Coronary artery (tissue), 2 donors: ENCODE measurements at regions not wholly inside any gene's neighbourhood (a gene's known extent, or its start where the extent isn't known, plus 50 kb on each side); places are given as distances from the start of the nearest gene placed in this dataset.
"Not testable (repeated sequence)": the region's sequence is repeated elsewhere in the genome, so short reads cannot be mapped to it uniquely, and the experiment has no call there.

Experiments
- DNase-seq: peaks from one replicate; pipeline ENCODE4 v3.0.0-alpha.2; 2017; ENCODE audit warnings: low spot score
- H3K27ac ChIP-seq, 2 donors: fragments of 200-600 bp; sonication (generic); one replicate each; pipeline ENCODE4 v1.5.1; 2016 to 2019
- H3K4me3 ChIP-seq: fragments of 200-600 bp; sonication (generic); 2 replicates; pipeline ENCODE4 v1.5.1; 2016; ENCODE audit warnings: mild to moderate bottlenecking, moderate library complexity
- CTCF ChIP-seq: fragments of 200-600 bp; sonication (generic); IDR thresholded peaks from one replicate; pipeline ENCODE4 v1.5.1; 2019; ENCODE audit warnings: antibody characterized with exemption

GRCh38 chr3:20822251-20822650 lies 636.2 kb upstream of the SGO1 start:
- no peak overlapping the region for H3K4me3 ChIP-seq
- H3K27ac ChIP-seq, result no peak overlapping the region
- no peak for DNase-seq
- no peak for TF ChIP-seq CTCF

GRCh38 chr3:20820872-20821271 lies 634.9 kb upstream of the SGO1 start:
- not testable (repeated sequence) for DNase-seq, H3K4me3 ChIP-seq, H3K27ac ChIP-seq

GRCh38 chr3:20811631-20812030 lies 625.6 kb upstream of the SGO1 start:
- Histone ChIP-seq H3K4me3 (no peak overlapping the region), H3K27ac (no peak overlapping the region)
- TF ChIP-seq CTCF, result no peak
- DNase-seq, result no peak

- no peak for TF ChIP-seq CTCF
- Histone ChIP-seq H3K4me3 (no peak overlapping the region), H3K27ac (no peak overlapping the region)
- no peak for DNase-seq
Measured at GRCh38 chr3:20811006-20811405, 625.0 kb upstream of the SGO1 start.

GRCh38 chr3:20810555-20810954 lies 624.5 kb upstream of the SGO1 start:
- no peak for DNase-seq
- H3K4me3 ChIP-seq, result no peak overlapping the region
- TF ChIP-seq CTCF, result no peak
- no peak overlapping the region for H3K27ac ChIP-seq

- no peak for TF ChIP-seq CTCF
- Histone ChIP-seq H3K27ac (no peak overlapping the region), H3K4me3 (no peak overlapping the region)
- no peak for DNase-seq
Measured at GRCh38 chr3:20809356-20809755, 623.4 kb upstream of the SGO1 start.

GRCh38 chr3:20808864-20809263 lies 622.9 kb upstream of the SGO1 start:
- no peak overlapping the region for H3K27ac ChIP-seq
- DNase-seq, result no peak
- H3K4me3 ChIP-seq, result no peak overlapping the region
- TF ChIP-seq CTCF, result no peak

GRCh38 chr3:20798666-20799065 lies 612.7 kb upstream of the SGO1 start:
- no peak for DNase-seq
- Histone ChIP-seq H3K4me3 (no peak overlapping the region), H3K27ac (no peak overlapping the region)
- no peak for TF ChIP-seq CTCF
